ENCODE measurements at regions not wholly inside any gene's neighbourhood (a gene's known extent, or its start where the extent isn't known, plus 50 kb on each side); places are given as distances from the start of the nearest gene placed in this dataset.
A peak's percentile ranks its signal among the peaks of the same experiment; 100 is the strongest.

DNA sequence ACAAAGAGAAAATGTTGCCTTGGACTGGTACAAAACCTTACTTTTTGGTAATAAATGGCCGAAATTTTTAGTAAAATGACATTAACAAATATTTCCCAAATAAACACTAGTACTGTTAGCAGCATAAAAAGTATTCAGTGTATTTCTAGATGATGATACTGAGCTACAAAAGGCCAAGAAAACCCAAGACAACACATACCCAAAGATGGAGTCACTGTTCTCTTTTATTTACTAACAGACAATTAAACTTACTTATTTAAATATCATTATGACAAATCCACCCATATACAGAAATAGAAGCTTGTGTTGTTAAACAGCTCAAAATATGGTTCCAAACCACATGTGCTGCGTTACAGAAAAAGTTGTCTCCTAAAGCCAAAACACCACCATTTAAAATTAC is 239.9 kb downstream of the ZEB2 start:
- no peak for DNase-seq

- DNase-seq, result no peak
Observed at GRCh38 chr2:144279165-144279564, 240.8 kb downstream of the ZEB2 start.

- no peak for DNase-seq
Observed at GRCh38 chr2:144277622-144278354, 242.1 kb downstream of the ZEB2 start.

GRCh38 chr2:144275340-144275739 is 244.6 kb downstream of the ZEB2 start:
- DNase-seq, result no peak

GRCh38 chr2:144274131-144274530 is 245.8 kb downstream of the ZEB2 start:
- no peak for DNase-seq

- no peak for DNase-seq
Observed at GRCh38 chr2:144270951-144271350, 249.0 kb downstream of the ZEB2 start.

DNA sequence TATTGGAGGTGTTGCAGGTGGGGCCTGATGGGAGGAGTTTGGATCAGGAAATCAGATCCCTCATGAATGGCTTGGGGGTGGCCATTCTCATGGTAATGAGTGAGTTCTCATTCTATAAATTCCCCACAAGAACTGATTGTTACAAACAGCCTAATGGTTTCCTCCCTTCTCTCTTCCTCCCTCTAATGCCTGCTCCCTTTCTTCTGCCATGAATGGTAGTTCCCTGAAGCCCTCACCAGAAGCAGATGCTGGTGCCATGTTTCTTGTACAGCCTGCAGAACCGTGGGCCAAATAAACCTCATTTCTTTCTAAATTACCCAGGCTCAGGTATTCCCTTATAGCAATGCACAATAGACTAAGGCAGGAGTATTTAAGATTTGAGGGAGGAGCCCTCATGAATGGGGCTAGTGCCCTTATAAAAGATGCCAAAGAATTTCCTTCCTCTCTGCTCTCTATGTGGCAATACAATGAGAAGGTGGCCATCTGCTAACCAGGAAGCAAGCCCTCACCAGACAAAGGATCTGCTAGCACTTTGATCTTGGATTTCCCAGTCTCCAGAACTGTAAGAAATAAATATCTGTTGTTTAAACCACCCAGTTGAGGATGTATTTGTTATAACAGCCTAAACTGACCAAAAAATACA is 251.8 kb downstream of the ZEB2 start:
- no peak for DNase-seq

DNA sequence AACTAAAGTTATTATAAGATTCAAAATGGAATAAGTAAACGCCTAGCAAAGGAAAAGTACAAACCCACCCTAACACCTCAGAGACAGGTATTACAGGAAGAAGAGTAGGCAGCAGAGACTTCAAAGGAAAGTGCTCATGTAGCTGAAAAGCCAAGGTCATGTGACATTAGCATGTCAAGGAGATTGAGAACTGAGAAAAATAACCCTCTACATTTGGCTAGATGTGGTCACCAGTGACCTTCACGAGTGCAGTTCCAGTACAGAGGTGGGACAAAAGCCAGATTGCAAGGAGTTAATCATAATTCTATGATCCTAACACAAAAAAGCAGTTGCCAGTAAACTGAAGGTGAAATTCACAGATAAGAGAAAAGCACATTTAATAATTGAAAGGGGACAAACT is 252.7 kb downstream of the ZEB2 start:
- peak; percentile 2 for DNase-seq

GRCh38 chr2:144265654-144266053 is 254.3 kb downstream of the ZEB2 start:
- no peak for DNase-seq

- no peak for DNase-seq
Observed at GRCh38 chr2:144261966-144262365, 258.0 kb downstream of the ZEB2 start.

DNA sequence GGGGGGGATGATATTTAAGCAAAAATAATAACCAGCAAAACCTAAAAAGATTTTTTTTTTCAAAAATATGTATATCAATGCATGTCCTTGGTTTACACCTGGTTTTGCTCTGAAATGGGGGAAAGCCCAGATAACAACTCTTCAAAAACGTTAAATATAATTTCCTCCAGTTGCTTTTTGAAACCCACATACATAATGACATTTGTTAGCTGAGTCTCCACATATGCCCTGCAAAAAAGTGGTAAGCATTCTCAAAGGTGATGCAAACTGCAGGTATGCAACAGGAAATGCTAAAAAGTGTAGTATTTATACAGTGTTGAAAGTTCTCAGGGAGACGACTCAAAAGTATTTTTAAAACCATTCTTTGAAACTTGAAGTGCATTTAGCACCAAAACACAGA is 258.6 kb downstream of the ZEB2 start:
- no peak for DNase-seq

GRCh38 chr2:144259332-144259731 is 260.6 kb downstream of the ZEB2 start:
- no peak for DNase-seq

GRCh38 chr2:144258154-144258553 is 261.8 kb downstream of the ZEB2 start:
- DNase-seq, result no peak

GRCh38 chr2:144256996-144257707 is 262.8 kb downstream of the ZEB2 start:
- no peak for DNase-seq

DNA sequence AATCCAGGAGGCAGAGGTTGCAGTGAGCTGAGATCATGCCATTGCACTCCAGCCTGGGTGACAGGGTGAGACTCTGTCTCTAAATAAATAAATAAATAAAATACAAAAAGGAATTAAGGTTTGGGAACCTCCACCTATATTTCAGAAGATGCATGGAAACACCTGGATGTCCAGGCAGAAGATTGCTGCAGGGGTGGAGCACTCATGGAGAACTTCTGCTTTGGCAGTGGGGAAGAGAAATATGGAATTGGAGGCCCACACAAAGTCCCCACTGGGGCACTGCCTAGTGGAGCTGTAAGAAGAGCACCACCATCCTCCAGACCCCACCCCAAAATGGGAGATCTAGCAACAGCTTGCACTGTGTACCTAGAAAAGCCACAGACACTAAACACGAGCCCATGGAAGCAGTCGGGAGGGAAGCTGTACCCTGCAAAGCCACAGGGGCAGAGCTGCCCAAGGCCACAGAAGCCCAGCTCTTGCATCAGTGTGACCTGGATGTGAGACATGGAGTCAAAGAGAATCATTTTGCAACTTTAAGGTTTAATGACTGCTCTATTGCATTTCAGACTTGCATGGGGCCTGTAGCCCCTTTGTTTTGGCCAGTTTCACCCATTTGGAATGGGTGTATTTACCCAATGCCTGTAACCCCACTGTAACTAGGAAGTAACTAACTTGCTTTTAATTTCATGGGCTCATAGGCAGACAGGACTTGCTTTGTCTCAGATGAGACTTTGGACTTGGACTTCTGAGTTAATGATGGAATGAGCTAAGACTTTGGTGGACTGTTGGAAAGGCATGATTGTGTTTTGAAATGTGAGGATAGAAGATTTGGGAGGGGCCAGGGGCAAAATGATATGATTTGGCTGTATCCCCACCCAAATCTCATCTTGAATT is 265.3 kb downstream of the ZEB2 start:
- no peak for DNase-seq

DNA sequence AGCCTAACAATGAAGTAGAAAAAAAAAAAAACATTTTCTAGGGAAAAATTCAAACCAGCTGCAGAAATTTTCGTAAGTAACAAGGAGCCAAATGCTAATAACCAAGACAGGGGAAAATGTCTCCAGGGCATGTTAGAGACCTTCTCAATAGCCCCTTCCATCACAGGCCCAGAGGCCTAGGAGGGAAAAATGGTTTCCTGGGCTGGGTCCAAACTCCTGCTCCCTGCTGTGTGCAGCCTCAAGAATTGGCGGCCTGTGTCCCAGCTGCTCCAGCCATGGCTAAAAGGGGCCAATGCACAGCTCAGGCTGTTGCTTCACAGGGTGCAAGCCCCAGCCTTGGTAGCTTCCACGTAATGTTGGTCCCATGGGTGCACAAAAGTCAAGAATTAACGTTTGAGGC is 266.2 kb downstream of the ZEB2 start:
- no peak for DNase-seq

- no peak for DNase-seq
Observed at GRCh38 chr2:144252694-144253093, 267.2 kb downstream of the ZEB2 start.

DNA sequence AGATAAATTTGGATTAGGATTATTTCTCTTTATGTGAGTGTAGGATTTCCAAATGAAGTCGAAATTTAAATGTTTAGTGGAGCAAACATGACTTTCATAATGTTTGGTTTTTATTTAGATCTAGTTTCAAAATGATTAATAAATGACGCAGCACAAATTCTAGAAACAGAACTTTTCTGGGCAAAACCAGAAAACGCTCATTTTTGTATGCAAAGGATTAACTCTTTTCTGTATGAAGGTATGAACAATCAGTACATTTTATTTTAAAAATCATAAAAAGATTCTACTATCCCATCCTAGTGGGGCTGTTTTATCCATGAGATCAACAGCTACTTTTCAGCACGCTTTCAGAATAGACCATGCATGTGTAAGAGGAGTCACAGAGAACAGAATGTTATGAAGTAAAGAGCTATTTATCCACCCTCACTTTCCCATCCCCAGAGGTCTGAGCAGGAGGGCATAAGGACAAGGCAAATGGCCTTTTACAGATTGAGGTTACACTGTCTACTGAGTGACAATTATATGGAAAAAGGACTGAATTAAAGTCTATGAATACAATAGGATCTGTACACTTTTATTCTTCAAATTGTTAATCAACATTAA is 270.8 kb downstream of the ZEB2 start:
- DNase-seq, result no peak

- no peak for DNase-seq
Observed at GRCh38 chr2:144248350-144249034, 271.4 kb downstream of the ZEB2 start.

DNA sequence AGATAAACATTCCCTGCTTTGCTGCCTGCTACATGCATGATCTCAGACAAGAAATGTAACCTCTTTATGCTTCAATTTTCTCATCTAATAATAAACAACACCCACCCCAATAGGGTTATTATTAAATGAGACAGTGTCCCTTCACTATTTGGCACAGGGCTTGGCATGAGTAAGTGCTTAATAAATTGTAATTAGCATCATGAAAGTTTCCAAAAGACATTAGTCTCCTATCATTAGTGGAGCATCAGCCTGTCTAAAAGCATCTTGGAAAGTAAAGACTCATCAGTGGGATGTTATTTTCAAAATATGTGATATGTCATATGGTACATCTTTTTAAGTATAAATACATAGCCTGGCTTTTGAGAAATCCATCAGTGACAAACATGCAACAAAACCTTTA is 275.0 kb downstream of the ZEB2 start:
- DNase-seq, result no peak

GRCh38 chr2:144242311-144242710 is 277.6 kb downstream of the ZEB2 start:
- DNase-seq, result no peak

- no peak for DNase-seq
Observed at GRCh38 chr2:144241801-144242200, 278.1 kb downstream of the ZEB2 start.
